NCI-H2227 (cell line): ENCODE measurements at regions not wholly inside any gene's neighbourhood (a gene's known extent, or its start where the extent isn't known, plus 50 kb on each side); places are given as distances from the start of the nearest gene placed in this dataset.

Experiments
- DNase-seq: peaks from one replicate; lab custom pipeline; 2025; ENCODE audit not compliant: unreplicated experiment; lab: John Stamatoyannopoulos, UW

- no peak for DNase-seq
These were observed 252.0 kb upstream of the KLHL29 start for GRCh38 chr2:23132823-23133595.

GRCh38 chr2:23134726-23135125, 250.3 kb upstream of the KLHL29 start:
- no peak for DNase-seq

- peak; percentile 16 for DNase-seq
These were observed 249.4 kb upstream of the KLHL29 start for GRCh38 chr2:23135481-23136100.

- DNase-seq: no peak
These were observed 247.8 kb upstream of the KLHL29 start for GRCh38 chr2:23137166-23137565.

- no peak for DNase-seq
These were observed 246.3 kb upstream of the KLHL29 start for GRCh38 chr2:23138701-23139100.

GRCh38 chr2:23145460-23145859, 239.5 kb upstream of the KLHL29 start:
- no peak for DNase-seq

- DNase-seq: no peak
These were observed 239.0 kb upstream of the KLHL29 start for GRCh38 chr2:23146011-23146410.

GRCh38 chr2:23148342-23148741, 236.6 kb upstream of the KLHL29 start:
- no peak for DNase-seq

- no peak for DNase-seq
These were observed 235.2 kb upstream of the KLHL29 start for GRCh38 chr2:23149777-23150176.

- no peak for DNase-seq
These were observed 231.5 kb upstream of the KLHL29 start for GRCh38 chr2:23153484-23153883.

GRCh38 chr2:23155022-23155421, 230.0 kb upstream of the KLHL29 start:
- DNase-seq: no peak

- no peak for DNase-seq
These were observed 227.2 kb upstream of the KLHL29 start for GRCh38 chr2:23157812-23158211.

- no peak for DNase-seq
These were observed 226.7 kb upstream of the KLHL29 start for GRCh38 chr2:23158306-23158705.

GRCh38 chr2:23159746-23160405, 225.1 kb upstream of the KLHL29 start:
- no peak for DNase-seq

- no peak for DNase-seq
These were observed 220.8 kb upstream of the KLHL29 start for GRCh38 chr2:23164173-23164572.

GRCh38 chr2:23169896-23170295, 215.1 kb upstream of the KLHL29 start:
- peak; percentile 26 for DNase-seq

GRCh38 chr2:23171108-23171507, 213.9 kb upstream of the KLHL29 start:
- no peak for DNase-seq

GRCh38 chr2:23178396-23178795, 206.6 kb upstream of the KLHL29 start:
- DNase-seq: no peak

- no peak for DNase-seq
These were observed 201.2 kb upstream of the KLHL29 start for GRCh38 chr2:23183733-23184132.

- no peak for DNase-seq
These were observed 186.5 kb upstream of the KLHL29 start for GRCh38 chr2:23198316-23199114.
